HCT116 (cell line): ENCODE measurements at regions not wholly inside any gene's neighbourhood (a gene's known extent, or its start where the extent isn't known, plus 50 kb on each side); places are given as distances from the start of the nearest gene placed in this dataset.

Experiments
- ATAC-seq: fragments of 200-7000 bp; cut with Tn5 transposase; 2 replicates; pipeline ENCODE4 v1.9.1; 2020; ENCODE audit warnings: mild to moderate bottlenecking, moderate library complexity
- BruUV-seq: library from RNA; stranded (reverse); fragments of 400-500 nt; replicated peaks from 2 replicates; lab custom pipeline; 2021; lab: Mats Ljungman, UMichigan
- CTCF ChIA-PET: fragments of 300-600 bp; sonication (Branson Sonifier 250); formaldehyde crosslinking; loops from one replicate; lab custom pipeline; 2021; ENCODE audit warnings: antibody characterized with exemption; lab: Charles Lee
- POLR2A ChIA-PET: fragments of 300-600, 350-600 bp; sonication (Branson Sonifier 250); formaldehyde crosslinking; loops from one replicate; lab custom pipeline; 2021; ENCODE audit warnings: antibody characterized with exemption; lab: Charles Lee
- RAD21 ChIA-PET, 2 experiments: fragments of 300-600 bp; sonication (Branson Sonifier 250); formaldehyde crosslinking; loops; one replicate each; lab custom pipeline; 2023; ENCODE audit warnings: low total read pairs in 2 of 2; ENCODE audit not compliant: uncharacterized antibody in 2 of 2, unreplicated experiment in 2 of 2, low non-redundant PET in 1 of 2; lab: Charles Lee
- DNase-seq: peaks from one replicate; pipeline ENCODE4 v3.0.0-alpha.2; 2010; ENCODE audit warnings: low read depth, low spot score
- H2AFZ ChIP-seq: fragments of 200-600 bp; shearing (Covaris generic), sonication (generic); 2 replicates; pipeline ENCODE4 v1.6.1; 2017; ENCODE audit warnings: low read depth, mixed run types, mixed read lengths, antibody characterized with exemption, low read length; ENCODE audit not compliant: poor library complexity, severe bottlenecking
- H3K27ac ChIP-seq: 2 replicates; pipeline ENCODE4 v1.5.1; 2012; ENCODE audit warnings: low read depth, low read length
- H3K27me3 ChIP-seq: fragments of 200-600 bp; sonication (generic); 2 replicates; pipeline ENCODE4 v1.6.1; 2016; ENCODE audit warnings: mixed run types, low read length, mixed read lengths; ENCODE audit not compliant: insufficient read depth
- H3K36me3 ChIP-seq, 2 experiments: fragments of 200-500 bp in 1 of 2; fragments of 200-600 bp in 1 of 2; sonication (Bioruptor generic) in 1 of 2; sonication (generic) in 1 of 2; 2 replicates each; pipeline versions ENCODE4 v1.5.1 to v1.6.1; 2014 to 2016; ENCODE audit warnings: low read length in 2 of 2, inconsistent platforms in 1 of 2, mixed read lengths in 1 of 2, mixed run types in 1 of 2; ENCODE audit not compliant: insufficient read depth in 2 of 2, control insufficient read depth in 1 of 2
- H3K4me1 ChIP-seq, 2 experiments: fragments of 200-600 bp in 1 of 2; sonication (generic) in 1 of 2; 2 replicates each; pipeline versions ENCODE4 v1.5.1 to v1.6.1; 2012 to 2017; ENCODE audit warnings: low read length in 2 of 2, inconsistent platforms in 1 of 2, mild to moderate bottlenecking in 1 of 2, mixed read lengths in 1 of 2, mixed run types in 1 of 2, moderate library complexity in 1 of 2; ENCODE audit not compliant: insufficient read depth in 2 of 2, control insufficient read depth in 1 of 2
- H3K4me2 ChIP-seq: fragments of 200-600 bp; sonication (generic); 2 replicates; pipeline ENCODE4 v1.6.1; 2017; ENCODE audit warnings: mixed run types, low read length, mixed read lengths
- H3K4me3 ChIP-seq, 2 experiments: fragments of 200-600 bp in 1 of 2; sonication (generic) in 1 of 2; replicated peaks in 1 of 2; 2 replicates each; pipeline ENCODE4 v1.5.1; 2011 to 2016; ENCODE audit warnings: low read length in 2 of 2, control low read depth in 1 of 2, low read depth in 1 of 2, mild to moderate bottlenecking in 1 of 2, mixed read lengths in 1 of 2, mixed run types in 1 of 2
- H3K79me2 ChIP-seq: fragments of 200-600 bp; sonication (generic); 2 replicates; pipeline ENCODE4 v1.6.1; 2017; ENCODE audit warnings: mild to moderate bottlenecking, mixed run types, low read length, moderate library complexity, mixed read lengths; ENCODE audit not compliant: insufficient read depth
- H3K9ac ChIP-seq: fragments of 200-600 bp; sonication (generic); 2 replicates; pipeline ENCODE4 v1.6.1; 2016; ENCODE audit warnings: low read length, mixed read lengths
- H3K9me2 ChIP-seq: fragments of 200-600 bp; sonication (generic), shearing (Covaris generic); 2 replicates; pipeline ENCODE4 v1.6.1; 2017; ENCODE audit warnings: mixed run types, mild to moderate bottlenecking, moderate library complexity; ENCODE audit not compliant: insufficient read depth
- H3K9me3 ChIP-seq, 2 experiments: fragments of 200-500 bp in 1 of 2; fragments of 200-600 bp in 1 of 2; sonication (Bioruptor generic) in 1 of 2; sonication (generic) in 1 of 2; 2 replicates each; pipeline ENCODE4 v1.6.1; 2014 to 2017; ENCODE audit warnings: low read length in 2 of 2, mixed read lengths in 2 of 2, inconsistent platforms in 1 of 2, low read depth in 1 of 2, mild to moderate bottlenecking in 1 of 2, mixed run types in 1 of 2, moderate library complexity in 1 of 2; ENCODE audit not compliant: control insufficient read depth in 1 of 2, insufficient read depth in 1 of 2
- H4K20me1 ChIP-seq: fragments of 200-600 bp; sonication (generic), shearing (Covaris generic); 2 replicates; pipeline ENCODE4 v1.6.1; 2017; ENCODE audit warnings: mixed run types, mild to moderate bottlenecking, moderate library complexity; ENCODE audit not compliant: insufficient read depth
- CBX3 ChIP-seq: IDR thresholded peaks from 2 replicates; pipeline ENCODE4 v1.6.1; 2012; ENCODE audit warnings: low read depth
- CEBPB ChIP-seq: IDR thresholded peaks from 2 replicates; pipeline ENCODE4 v1.6.1; 2012; ENCODE audit warnings: low read depth
- EGR1 ChIP-seq: IDR thresholded peaks from 2 replicates; pipeline ENCODE4 v1.6.1; 2012; ENCODE audit warnings: low read depth
- EZH2 ChIP-seq: fragments of 200-600 bp; sonication (generic); IDR thresholded peaks from 2 replicates; pipeline ENCODE4 v1.6.1; 2017; ENCODE audit warnings: antibody characterized with exemption, mixed run types
- EZH2phosphoT487 ChIP-seq: fragments of 200-600 bp; IDR thresholded peaks from 2 replicates; pipeline ENCODE4 v1.6.1; 2018; ENCODE audit warnings: antibody characterized with exemption, borderline replicate concordance
- FOSL1 ChIP-seq: IDR thresholded peaks from 2 replicates; pipeline ENCODE4 v1.6.1; 2012; ENCODE audit warnings: low read depth
- JUND ChIP-seq: IDR thresholded peaks from 2 replicates; pipeline ENCODE4 v1.6.1; 2012
- POLR2A ChIP-seq: IDR thresholded peaks from 2 replicates; pipeline ENCODE4 v1.7.0; 2011; ENCODE audit warnings: borderline replicate concordance; ENCODE audit not compliant: insufficient read depth, insufficient read length; ENCODE audit errors: extremely low read depth
- RAD21 ChIP-seq: IDR thresholded peaks from 2 replicates; pipeline ENCODE4 v1.6.1; 2012; ENCODE audit warnings: low read depth, mild to moderate bottlenecking
- SIN3A ChIP-seq: IDR thresholded peaks from 2 replicates; pipeline ENCODE4 v1.6.1; 2012; ENCODE audit warnings: low read depth
- SP1 ChIP-seq: IDR thresholded peaks from 2 replicates; pipeline ENCODE4 v1.6.1; 2012; ENCODE audit warnings: low read depth
- YY1 ChIP-seq: IDR thresholded peaks from 2 replicates; pipeline ENCODE4 v1.6.1; 2011; ENCODE audit warnings: low read length, low read depth, moderate library complexity, mild to moderate bottlenecking; ENCODE audit not compliant: insufficient replicate concordance; ENCODE audit errors: extremely low read depth
- ZNF274 ChIP-seq: fragments of 200-500 bp; sonication (Bioruptor generic); IDR thresholded peaks from 2 replicates; pipeline ENCODE4 v1.6.1; 2014; ENCODE audit warnings: mild to moderate bottlenecking, low read depth, low read length, inconsistent platforms
- intact Hi-C: fragments of 100-400 bp; cut with micrococcal nuclease; formaldehyde crosslinking; loops from 2 replicates; pipeline ENCODE4 v1.10.0; 2022
- TF ChIP-seq, protein P1 (sequence below): IDR thresholded peaks from 2 replicates; pipeline ENCODE4 v1.6.1; 2012; ENCODE audit warnings: low read depth
- TF ChIP-seq, protein P2 (sequence below), 3 experiments: fragments of 200-600 bp in 1 of 3; sonication (generic) in 1 of 3; IDR thresholded peaks in 2 of 3; conservative IDR thresholded peaks in 1 of 3; 2 replicates each; pipeline ENCODE4 v1.5.1; 2012 to 2017; ENCODE audit warnings: low read depth in 2 of 3, low read length in 2 of 3, antibody characterized with exemption in 1 of 3, borderline replicate concordance in 1 of 3, control low read depth in 1 of 3, mild to moderate bottlenecking in 1 of 3, mixed read lengths in 1 of 3, mixed run types in 1 of 3, moderate library complexity in 1 of 3; ENCODE audit not compliant: insufficient read depth in 1 of 3
- TF ChIP-seq, protein P3 (sequence below): IDR thresholded peaks from 2 replicates; pipeline ENCODE4 v1.6.1; 2012
- TF ChIP-seq, protein P4 (sequence below): IDR thresholded peaks from 2 replicates; pipeline ENCODE4 v1.6.1; 2012

DNA sequence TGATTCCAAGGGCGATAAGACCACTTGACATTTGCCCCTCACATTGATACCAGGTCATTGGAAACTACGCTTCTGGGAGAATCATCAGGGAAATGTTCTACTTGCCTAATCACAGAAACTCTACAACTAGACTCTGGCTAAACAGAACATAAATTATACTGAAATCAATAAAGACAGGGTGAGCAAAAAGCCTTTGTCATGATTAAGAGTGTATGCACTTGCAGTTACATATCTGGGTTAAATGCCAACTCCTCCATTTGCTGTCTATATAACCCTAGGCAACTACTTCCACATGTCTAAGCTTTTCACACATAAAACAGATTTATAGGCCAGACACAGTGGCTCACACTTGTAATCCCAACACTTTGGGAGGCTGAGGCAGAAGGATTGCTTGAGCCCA is 125.7 kb downstream of the PHLDA1 start:
- Histone ChIP-seq H4K20me1 (no peaks in the 10 kb centered on the region), H3K27ac (no peak overlapping the region; the same call in 1 of the 2 replicates), H3K4me1 (peaks cover 29 to 52% of the 10 kb centered on the region in 2 experiments), H3K79me2 (no peaks in the 10 kb centered on the region), H3K9me2 (no peaks in the 10 kb centered on the region), H3K4me2 (no peak overlapping the region), H3K27me3 (no peaks in the 10 kb centered on the region), H2AFZ (no peak overlapping the region), H3K9ac (no peak overlapping the region), H3K9me3 (no peaks in the 10 kb centered on the region), H3K4me3 (no peak overlapping the region), H3K36me3 (no peaks in the 10 kb centered on the region)
- DNase-seq (no peak), ATAC-seq (no peak)
- intact Hi-C loops: no loop called here
- BruUV-seq: no TSS peak
- ChIA-PET RAD21 (no interaction called here), POLR2A (no interaction called here), CTCF (no interaction called here)
- no peak for TF ChIP-seq JUND
- no peak for TF ChIP-seq EZH2
- no peak for TF ChIP-seq CBX3
- TF ChIP-seq, protein P1, sequence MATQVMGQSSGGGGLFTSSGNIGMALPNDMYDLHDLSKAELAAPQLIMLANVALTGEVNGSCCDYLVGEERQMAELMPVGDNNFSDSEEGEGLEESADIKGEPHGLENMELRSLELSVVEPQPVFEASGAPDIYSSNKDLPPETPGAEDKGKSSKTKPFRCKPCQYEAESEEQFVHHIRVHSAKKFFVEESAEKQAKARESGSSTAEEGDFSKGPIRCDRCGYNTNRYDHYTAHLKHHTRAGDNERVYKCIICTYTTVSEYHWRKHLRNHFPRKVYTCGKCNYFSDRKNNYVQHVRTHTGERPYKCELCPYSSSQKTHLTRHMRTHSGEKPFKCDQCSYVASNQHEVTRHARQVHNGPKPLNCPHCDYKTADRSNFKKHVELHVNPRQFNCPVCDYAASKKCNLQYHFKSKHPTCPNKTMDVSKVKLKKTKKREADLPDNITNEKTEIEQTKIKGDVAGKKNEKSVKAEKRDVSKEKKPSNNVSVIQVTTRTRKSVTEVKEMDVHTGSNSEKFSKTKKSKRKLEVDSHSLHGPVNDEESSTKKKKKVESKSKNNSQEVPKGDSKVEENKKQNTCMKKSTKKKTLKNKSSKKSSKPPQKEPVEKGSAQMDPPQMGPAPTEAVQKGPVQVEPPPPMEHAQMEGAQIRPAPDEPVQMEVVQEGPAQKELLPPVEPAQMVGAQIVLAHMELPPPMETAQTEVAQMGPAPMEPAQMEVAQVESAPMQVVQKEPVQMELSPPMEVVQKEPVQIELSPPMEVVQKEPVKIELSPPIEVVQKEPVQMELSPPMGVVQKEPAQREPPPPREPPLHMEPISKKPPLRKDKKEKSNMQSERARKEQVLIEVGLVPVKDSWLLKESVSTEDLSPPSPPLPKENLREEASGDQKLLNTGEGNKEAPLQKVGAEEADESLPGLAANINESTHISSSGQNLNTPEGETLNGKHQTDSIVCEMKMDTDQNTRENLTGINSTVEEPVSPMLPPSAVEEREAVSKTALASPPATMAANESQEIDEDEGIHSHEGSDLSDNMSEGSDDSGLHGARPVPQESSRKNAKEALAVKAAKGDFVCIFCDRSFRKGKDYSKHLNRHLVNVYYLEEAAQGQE: no peak
- TF ChIP-seq, protein P2, sequence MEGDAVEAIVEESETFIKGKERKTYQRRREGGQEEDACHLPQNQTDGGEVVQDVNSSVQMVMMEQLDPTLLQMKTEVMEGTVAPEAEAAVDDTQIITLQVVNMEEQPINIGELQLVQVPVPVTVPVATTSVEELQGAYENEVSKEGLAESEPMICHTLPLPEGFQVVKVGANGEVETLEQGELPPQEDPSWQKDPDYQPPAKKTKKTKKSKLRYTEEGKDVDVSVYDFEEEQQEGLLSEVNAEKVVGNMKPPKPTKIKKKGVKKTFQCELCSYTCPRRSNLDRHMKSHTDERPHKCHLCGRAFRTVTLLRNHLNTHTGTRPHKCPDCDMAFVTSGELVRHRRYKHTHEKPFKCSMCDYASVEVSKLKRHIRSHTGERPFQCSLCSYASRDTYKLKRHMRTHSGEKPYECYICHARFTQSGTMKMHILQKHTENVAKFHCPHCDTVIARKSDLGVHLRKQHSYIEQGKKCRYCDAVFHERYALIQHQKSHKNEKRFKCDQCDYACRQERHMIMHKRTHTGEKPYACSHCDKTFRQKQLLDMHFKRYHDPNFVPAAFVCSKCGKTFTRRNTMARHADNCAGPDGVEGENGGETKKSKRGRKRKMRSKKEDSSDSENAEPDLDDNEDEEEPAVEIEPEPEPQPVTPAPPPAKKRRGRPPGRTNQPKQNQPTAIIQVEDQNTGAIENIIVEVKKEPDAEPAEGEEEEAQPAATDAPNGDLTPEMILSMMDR (IDR thresholded peaks at IDR 0.05 in 2 of 3, conservative IDR thresholded peaks at IDR 0.05 in 1 of 3; ENCODE audit: borderline replicate concordance in 1 of 3, insufficient read depth in 1 of 3, low read depth in 2 of 3, low read length in 2 of 3): no peak
- TF ChIP-seq POLR2A: no peak
- no peak for TF ChIP-seq FOSL1
- TF ChIP-seq YY1: no peak
- TF ChIP-seq, protein P3, sequence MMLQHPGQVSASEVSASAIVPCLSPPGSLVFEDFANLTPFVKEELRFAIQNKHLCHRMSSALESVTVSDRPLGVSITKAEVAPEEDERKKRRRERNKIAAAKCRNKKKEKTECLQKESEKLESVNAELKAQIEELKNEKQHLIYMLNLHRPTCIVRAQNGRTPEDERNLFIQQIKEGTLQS: no peak
- TF ChIP-seq, protein P4, sequence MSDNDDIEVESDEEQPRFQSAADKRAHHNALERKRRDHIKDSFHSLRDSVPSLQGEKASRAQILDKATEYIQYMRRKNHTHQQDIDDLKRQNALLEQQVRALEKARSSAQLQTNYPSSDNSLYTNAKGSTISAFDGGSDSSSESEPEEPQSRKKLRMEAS: no peak
- no peak for TF ChIP-seq ZNF274
- TF ChIP-seq EGR1: no peak
- no peak for TF ChIP-seq CEBPB
- TF ChIP-seq RAD21: no peak
- TF ChIP-seq EZH2phosphoT487: no peak
- no peak for TF ChIP-seq SIN3A
- TF ChIP-seq SP1: no peak
